HepG2 (cell line): ENCODE measurements at regions not wholly inside any gene's neighbourhood (a gene's known extent, or its start where the extent isn't known, plus 50 kb on each side); places are given as distances from the start of the nearest gene placed in this dataset.
A peak's percentile ranks its signal among the peaks of the same experiment; 100 is the strongest.

ENCODE experiments used
- CEBPG ChIP-seq: IDR thresholded peaks from 2 replicates; pipeline ENCODE4 v1.6.1; 2016
- DR1 ChIP-seq: sonication (generic); formaldehyde crosslinking; IDR thresholded peaks from 2 replicates; pipeline ENCODE4 v1.8.0; 2021; ENCODE audit warnings: mild to moderate bottlenecking, missing genetic modification reagents, inconsistent platforms
- FIP1L1 ChIP-seq: fragments of 200-400 bp; formaldehyde crosslinking; IDR thresholded peaks from 2 replicates; pipeline ENCODE4 v1.6.1; 2018; ENCODE audit warnings: low read depth, mild to moderate bottlenecking, low read length, moderate library complexity, borderline replicate concordance; ENCODE audit not compliant: insufficient read depth
- GATAD2A ChIP-seq: IDR thresholded peaks from 2 replicates; pipeline ENCODE4 v1.6.1; 2016
- HBP1 ChIP-seq: IDR thresholded peaks from 2 replicates; pipeline ENCODE4 v1.6.1; 2016; ENCODE audit warnings: low read depth, control low read depth
- KDM5A ChIP-seq: fragments of 200-600 bp; sonication (generic); IDR thresholded peaks from 2 replicates; pipeline ENCODE4 v1.7.0; 2018; ENCODE audit warnings: antibody characterized with exemption, mild to moderate bottlenecking, low read length, borderline replicate concordance
- MNT ChIP-seq: fragments of 450-650 bp; IDR thresholded peaks from 2 replicates; pipeline ENCODE4 v1.6.1; 2016
- PAX8 ChIP-seq: sonication (generic); formaldehyde crosslinking; IDR thresholded peaks from 2 replicates; pipeline ENCODE4 v1.8.0; 2022; ENCODE audit warnings: mild to moderate bottlenecking, missing genetic modification reagents, borderline replicate concordance
- RELA ChIP-seq: sonication (generic); formaldehyde crosslinking; IDR thresholded peaks from 2 replicates; pipeline ENCODE4 v1.4.0; 2020; ENCODE audit warnings: missing genetic modification reagents
- SMARCC2 ChIP-seq: fragments of 450-650 bp; IDR thresholded peaks from 2 replicates; pipeline ENCODE4 v1.6.1; 2017; ENCODE audit warnings: antibody characterized with exemption, mild to moderate bottlenecking
- SMC3 ChIP-seq: IDR thresholded peaks from 2 replicates; pipeline ENCODE4 v1.6.1; 2011; ENCODE audit warnings: low read length, improper control_type of control experiment
- TBX2 ChIP-seq: sonication (generic); formaldehyde crosslinking; IDR thresholded peaks from 2 replicates; pipeline ENCODE4 v1.5.0; 2020; ENCODE audit warnings: missing genetic modification reagents, mild to moderate bottlenecking, borderline replicate concordance
- ZGPAT ChIP-seq: IDR thresholded peaks from 2 replicates; pipeline ENCODE4 v1.6.1; 2016; ENCODE audit warnings: mild to moderate bottlenecking
- ZMAT5 ChIP-seq: sonication (generic); formaldehyde crosslinking; IDR thresholded peaks from 2 replicates; pipeline ENCODE4 v1.5.0; 2020; ENCODE audit warnings: mild to moderate bottlenecking, low read depth, missing genetic modification reagents, borderline replicate concordance
- ZMYM4 ChIP-seq: sonication (generic); formaldehyde crosslinking; IDR thresholded peaks from 2 replicates; pipeline ENCODE4 v1.8.1; 2023; ENCODE audit warnings: mild to moderate bottlenecking, missing genetic modification reagents
- ZNF160 ChIP-seq: sonication (generic); formaldehyde crosslinking; IDR thresholded peaks from 2 replicates; pipeline ENCODE4 v1.8.0; 2022; ENCODE audit warnings: mild to moderate bottlenecking, inconsistent platforms, missing genetic modification reagents
- ZNF232 ChIP-seq: sonication (generic); formaldehyde crosslinking; IDR thresholded peaks from 2 replicates; pipeline ENCODE4 v1.4.0; 2020; ENCODE audit warnings: missing genetic modification reagents, borderline replicate concordance
- ZNF609 ChIP-seq: sonication (generic); formaldehyde crosslinking; IDR thresholded peaks from 2 replicates; pipeline ENCODE4 v1.4.0; 2020; ENCODE audit warnings: mild to moderate bottlenecking, missing genetic modification reagents, borderline replicate concordance
- ZNF879 ChIP-seq: sonication (generic); formaldehyde crosslinking; IDR thresholded peaks from 2 replicates; pipeline ENCODE4 v1.8.1; 2023; ENCODE audit warnings: missing genetic modification reagents

- TF ChIP-seq FIP1L1: no peak
- TF ChIP-seq ZMAT5 (CRISPR knock-in tag): no peak
- TF ChIP-seq CEBPG (CRISPR knock-in tag): no peak
- TF ChIP-seq ZNF609 (CRISPR knock-in tag): no peak
- no peak for TF ChIP-seq ZGPAT (CRISPR knock-in tag)
- no peak for TF ChIP-seq SMARCC2
- TF ChIP-seq ZNF232 (CRISPR knock-in tag): no peak
- no peak for TF ChIP-seq HBP1 (CRISPR knock-in tag)
- TF ChIP-seq ZNF160 (CRISPR knock-in tag): no peak
- 0 out of 2 replicates have a peak, but pooled peaks have one; percentile 25 for TF ChIP-seq ZMYM4
- no peak for TF ChIP-seq ZNF879
- 0 out of 2 replicates have a peak, but pooled peaks have one; percentile 20 for TF ChIP-seq GATAD2A (CRISPR knock-in tag)
- no peak for TF ChIP-seq RELA (CRISPR knock-in tag)
- no peak for TF ChIP-seq DR1 (CRISPR knock-in tag)
- TF ChIP-seq PAX8 (CRISPR knock-in tag): no peak
- TF ChIP-seq SMC3: peak; percentile 42
- no peak for TF ChIP-seq KDM5A
- TF ChIP-seq TBX2 (CRISPR knock-in tag): no peak
- TF ChIP-seq MNT: no peak
Measured at GRCh38 chr6:109236115-109237076, 141.1 kb downstream of the CEP57L1 start (continued).
